ENCODE measurements at regions not wholly inside any gene's neighbourhood (a gene's known extent, or its start where the extent isn't known, plus 50 kb on each side); places are given as distances from the start of the nearest gene placed in this dataset.

DNA sequence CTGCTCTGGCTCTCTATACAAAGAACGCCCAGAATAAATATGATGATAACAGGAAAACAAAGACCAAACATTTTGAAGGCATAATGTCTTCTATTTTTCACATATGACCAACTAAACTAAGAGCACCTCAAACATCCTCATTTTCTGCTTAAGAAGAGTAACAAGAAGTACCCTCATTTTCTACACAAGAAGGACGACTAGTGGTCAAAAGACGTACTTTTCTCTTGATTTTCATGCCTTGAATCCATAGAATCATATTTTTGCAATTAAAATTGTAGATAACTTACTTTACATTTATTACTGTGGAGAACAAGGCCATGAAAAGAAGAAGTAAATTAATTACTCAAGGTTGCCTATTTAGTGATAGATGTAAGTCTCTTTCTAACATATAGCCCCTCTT, 358.6 kb downstream of the DUSP6 start:
- no peak for TF ChIP-seq POLR2A (IDR thresholded peaks at IDR 0.05; ENCODE audit: low read length)
- no peak for TF ChIP-seq GATA1 (IDR thresholded peaks at IDR 0.05; ENCODE audit: low read depth, low read length)
